H9 (cell line): ENCODE measurements at regions not wholly inside any gene's neighbourhood (a gene's known extent, or its start where the extent isn't known, plus 50 kb on each side); places are given as distances from the start of the nearest gene placed in this dataset.
A peak's percentile ranks its signal among the peaks of the same experiment; 100 is the strongest.

Experiments
- DNase-seq: peaks from one replicate; pipeline ENCODE4 v3.0.0-alpha.2; 2017
- H2AFZ ChIP-seq: one replicate; pipeline ENCODE4 v1.6.1; 2013; ENCODE audit warnings: mild to moderate bottlenecking, low read length, control low read depth, moderate library complexity
- H2AK5ac ChIP-seq: 2 replicates; pipeline ENCODE4 v1.6.1; 2013; ENCODE audit warnings: low read length, control low read depth, mixed read lengths; ENCODE audit not compliant: insufficient read length
- H2BK120ac ChIP-seq: one replicate; pipeline ENCODE4 v1.6.1; 2013; ENCODE audit warnings: low read depth, mild to moderate bottlenecking, low read length, control low read depth, inconsistent platforms; ENCODE audit not compliant: poor library complexity, severe bottlenecking
- H2BK12ac ChIP-seq: 2 replicates; pipeline ENCODE4 v1.6.1; 2013; ENCODE audit warnings: low read length, control low read depth, mixed read lengths, low read depth; ENCODE audit not compliant: insufficient read length
- H2BK15ac ChIP-seq: 2 replicates; pipeline ENCODE4 v1.6.1; 2013; ENCODE audit warnings: low read depth, low read length, control low read depth
- H2BK20ac ChIP-seq: one replicate; pipeline ENCODE4 v1.6.1; 2013; ENCODE audit warnings: low read depth, mild to moderate bottlenecking, low read length, control low read depth, inconsistent platforms; ENCODE audit not compliant: poor library complexity, severe bottlenecking
- H2BK5ac ChIP-seq: 2 replicates; pipeline ENCODE4 v1.6.1; 2013; ENCODE audit warnings: low read length, control low read depth, mixed read lengths; ENCODE audit not compliant: insufficient read length
- H3K14ac ChIP-seq: 2 replicates; pipeline ENCODE4 v1.6.1; 2013; ENCODE audit warnings: low read length, control low read depth; ENCODE audit not compliant: insufficient read depth
- H3K18ac ChIP-seq: 2 replicates; pipeline ENCODE4 v1.6.1; 2013; ENCODE audit warnings: low read depth, mild to moderate bottlenecking, mixed read lengths, low read length, control low read depth; ENCODE audit not compliant: insufficient read length
- H3K23ac ChIP-seq: 2 replicates; pipeline ENCODE4 v1.6.1; 2013; ENCODE audit warnings: low read length, control low read depth, mixed read lengths, low read depth; ENCODE audit not compliant: insufficient read length
- H3K23me2 ChIP-seq: 2 replicates; pipeline ENCODE4 v1.6.1; 2013; ENCODE audit warnings: low read depth, mild to moderate bottlenecking, mixed read lengths, low read length, control low read depth; ENCODE audit not compliant: insufficient read length, poor library complexity, severe bottlenecking
- H3K27ac ChIP-seq: 2 replicates; pipeline ENCODE4 v1.5.1; 2013; ENCODE audit warnings: low read length, control low read depth, mixed read lengths, low read depth; ENCODE audit not compliant: insufficient read length
- H3K27me3 ChIP-seq: 2 replicates; pipeline ENCODE4 v1.6.1; 2013; ENCODE audit warnings: low read length, control low read depth, inconsistent platforms; ENCODE audit not compliant: insufficient read depth
- H3K4ac ChIP-seq: 2 replicates; pipeline ENCODE4 v1.6.1; 2013; ENCODE audit warnings: low read depth, mild to moderate bottlenecking, control low read depth, inconsistent platforms, low read length, moderate library complexity
- H3K4me1 ChIP-seq: 2 replicates; pipeline ENCODE4 v1.6.1; 2013; ENCODE audit warnings: low read length, control low read depth, inconsistent platforms; ENCODE audit not compliant: insufficient read depth
- H3K4me2 ChIP-seq: 2 replicates; pipeline ENCODE4 v1.6.1; 2013; ENCODE audit warnings: low read length, control low read depth, mixed read lengths; ENCODE audit not compliant: insufficient read length, insufficient read depth
- H3K56ac ChIP-seq: 2 replicates; pipeline ENCODE4 v1.6.1; 2013; ENCODE audit warnings: low read depth, mild to moderate bottlenecking, mixed read lengths, low read length, control low read depth; ENCODE audit not compliant: insufficient read length
- H3K79me1 ChIP-seq: 2 replicates; pipeline ENCODE4 v1.6.1; 2013; ENCODE audit warnings: low read depth, mild to moderate bottlenecking, moderate library complexity, low read length, control low read depth, inconsistent platforms; ENCODE audit not compliant: insufficient read depth, poor library complexity, severe bottlenecking
- H3K79me2 ChIP-seq: 2 replicates; pipeline ENCODE4 v1.6.1; 2013; ENCODE audit warnings: low read length, control low read depth, inconsistent platforms; ENCODE audit not compliant: insufficient read depth
- H3K9ac ChIP-seq: 2 replicates; pipeline ENCODE4 v1.6.1; 2013; ENCODE audit warnings: low read length, control low read depth, mixed read lengths; ENCODE audit not compliant: insufficient read length; ENCODE audit errors: extremely low read depth
- H3K9me3 ChIP-seq: one replicate; pipeline ENCODE4 v1.6.1; 2013; ENCODE audit warnings: low read depth, low read length, inconsistent platforms; ENCODE audit not compliant: control insufficient read depth
- H3T11ph ChIP-seq: one replicate; pipeline ENCODE4 v1.6.1; 2013; ENCODE audit warnings: mild to moderate bottlenecking, low read length, control low read depth, inconsistent platforms
- H4K20me1 ChIP-seq: one replicate; pipeline ENCODE4 v1.6.1; 2013; ENCODE audit not compliant: control insufficient read depth, insufficient read length, insufficient read depth
- H4K5ac ChIP-seq: 2 replicates; pipeline ENCODE4 v1.6.1; 2013; ENCODE audit warnings: low read depth, mild to moderate bottlenecking, mixed read lengths, low read length, control low read depth; ENCODE audit not compliant: insufficient read length
- H4K8ac ChIP-seq: replicated peaks from 2 replicates; pipeline ENCODE4 v1.6.1; 2013; ENCODE audit warnings: low read length, control low read depth, mixed read lengths, low read depth; ENCODE audit not compliant: insufficient read length
- H4K91ac ChIP-seq: 2 replicates; pipeline ENCODE4 v1.6.1; 2013; ENCODE audit warnings: low read depth, mild to moderate bottlenecking, moderate library complexity, mixed read lengths, low read length, control low read depth; ENCODE audit not compliant: insufficient read length
- H3K27ac Mint-ChIP-seq, 3 experiments: 2 replicates in 2 of 3; 3 replicates in 1 of 3; pipeline ENCODE4 v1.8.0; 2020 to 2021; ENCODE audit warnings: mixed read lengths in 3 of 3, mild to moderate bottlenecking in 1 of 3, moderate library complexity in 1 of 3
- H3K27me3 Mint-ChIP-seq: 2 replicates; pipeline ENCODE4 v1.8.0; 2021; ENCODE audit warnings: low read depth, mild to moderate bottlenecking, moderate library complexity, mixed read lengths
- H3K36me3 Mint-ChIP-seq, 3 experiments: 2 replicates in 2 of 3; 3 replicates in 1 of 3; pipeline ENCODE4 v1.8.0; 2020 to 2021; ENCODE audit warnings: low read depth in 3 of 3, mixed read lengths in 3 of 3; ENCODE audit not compliant: insufficient read depth in 1 of 3
- H3K4me1 Mint-ChIP-seq, 2 experiments: 2 replicates each; pipeline ENCODE4 v1.8.0; 2020; ENCODE audit warnings: mixed read lengths in 2 of 2
- H3K4me3 Mint-ChIP-seq, 2 experiments: 2 replicates in 1 of 2; 3 replicates in 1 of 2; pipeline ENCODE4 v1.8.0; 2020 to 2021; ENCODE audit warnings: mild to moderate bottlenecking in 2 of 2, mixed read lengths in 2 of 2, moderate library complexity in 1 of 2
- H3K9me3 Mint-ChIP-seq, 2 experiments: 2 replicates in 1 of 2; 3 replicates in 1 of 2; pipeline ENCODE4 v1.8.0; 2020; ENCODE audit warnings: mild to moderate bottlenecking in 2 of 2, mixed read lengths in 2 of 2, moderate library complexity in 1 of 2
- CTCF ChIP-seq: fragments of 200-600 bp; sonication (generic); conservative IDR thresholded peaks from 3 replicates; pipeline ENCODE4 v1.8.0; 2021; ENCODE audit warnings: antibody characterized with exemption, mild to moderate bottlenecking
- WGBS: extraction: QIAGEN DNeasy Blood & Tissue Kit; methylation state at CpG from one replicate; pipeline ENCODE4 v1.1.7; 2013; ENCODE audit warnings: missing lambda C conversion rate, low lambda C conversion rate, mixed read lengths; ENCODE audit not compliant: insufficient read length; ENCODE audit errors: extremely low coverage; 5-methylcytosine and 5-hydroxymethylcytosine counted together

DNA sequence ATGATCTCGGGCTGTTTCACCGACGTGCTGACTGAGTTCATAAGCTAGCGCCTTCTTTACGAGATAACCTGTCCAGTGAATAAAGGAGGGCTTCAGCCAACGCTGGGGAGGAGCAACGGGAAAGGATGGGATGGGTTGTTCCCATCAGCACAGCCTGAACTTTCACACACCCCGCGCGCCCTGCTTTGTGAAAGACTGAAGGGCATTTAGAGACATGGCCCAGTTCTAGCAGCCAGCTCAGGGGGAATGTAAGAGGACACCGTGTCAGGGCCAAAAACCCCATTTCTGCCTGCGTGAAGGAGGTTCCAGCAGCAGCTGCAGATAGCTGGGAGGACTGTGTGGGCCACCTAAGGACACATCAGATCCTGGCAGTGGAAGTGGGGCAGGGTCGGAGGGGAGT lies 255.1 kb upstream of the RAB4A start:
- no CpG with 5 or more reads among the region's 13 CpGs for WGBS
- no peak overlapping the region for H2BK15ac ChIP-seq
- H3K4ac ChIP-seq: no peak overlapping the region
- no peak overlapping the region for H3K4me3 Mint-ChIP-seq
- H2BK12ac ChIP-seq: no peak overlapping the region
- H2AFZ ChIP-seq: no peak overlapping the region
- peak overlapping the region; percentile 24; the same call in 1 of the 2 replicates for H3K14ac ChIP-seq
- H2BK5ac ChIP-seq: no peak overlapping the region
- no peak overlapping the region for H4K91ac ChIP-seq
- H3K9ac ChIP-seq: no peak overlapping the region
- peaks cover 11% of the 10 kb centered on the region for H3K27me3 Mint-ChIP-seq
- no peaks in the 10 kb centered on the region for H3K79me1 ChIP-seq
- H2BK120ac ChIP-seq: no peak overlapping the region
- no peak overlapping the region for H3T11ph ChIP-seq
- no peak overlapping the region for H3K27ac ChIP-seq
- no peak overlapping the region for H2BK20ac ChIP-seq
- H3K4me2 ChIP-seq: no peak overlapping the region
- no peaks in the 10 kb centered on the region for H3K79me2 ChIP-seq
- H3K56ac ChIP-seq: no peak overlapping the region
- H3K18ac ChIP-seq: no peak overlapping the region
- DNase-seq: no peak
- no peaks in the 10 kb centered on the region for H3K9me3 Mint-ChIP-seq
- no peaks in the 10 kb centered on the region for H3K23me2 ChIP-seq
- peaks cover 13 to 15% of the 10 kb centered on the region in 2 experiments for H3K4me1 Mint-ChIP-seq
- H3K27ac Mint-ChIP-seq: no peak overlapping the region
- no peak for TF ChIP-seq CTCF
- H4K8ac ChIP-seq: no peak overlapping the region
- H4K20me1 ChIP-seq: no peaks in the 10 kb centered on the region
- no peak overlapping the region for H2AK5ac ChIP-seq
- no peaks in the 10 kb centered on the region for H3K9me3 ChIP-seq
- H3K4me1 ChIP-seq: no peaks in the 10 kb centered on the region; the same call in 1 of the 2 replicates
- H3K23ac ChIP-seq: no peak overlapping the region
- no peaks in the 10 kb centered on the region for H3K36me3 Mint-ChIP-seq
- H3K27me3 ChIP-seq: no peaks in the 10 kb centered on the region
- H4K5ac ChIP-seq: no peak overlapping the region
